Gastroesophageal sphincter (tissue), 3 donors: ENCODE measurements at regions not wholly inside any gene's neighbourhood (a gene's known extent, or its start where the extent isn't known, plus 50 kb on each side); places are given as distances from the start of the nearest gene placed in this dataset.
"Not testable (repeated sequence)": the region's sequence is repeated elsewhere in the genome, so short reads cannot be mapped to it uniquely, and the experiment has no call there.

Experiments
- CTCF ChIP-seq, 4 experiments: fragments of 200-600 bp in 2 of 4; fragments of 450-650 bp in 2 of 4; sonication (generic) in 1 of 4; IDR thresholded peaks; one replicate each; pipeline ENCODE4 v1.5.1; 2017 to 2019; ENCODE audit warnings: antibody characterized with exemption in 4 of 4, mild to moderate bottlenecking in 2 of 4, moderate library complexity in 2 of 4
- EP300 ChIP-seq: sonication (generic); formaldehyde crosslinking; IDR thresholded peaks from one replicate; pipeline ENCODE4 v1.6.1; 2017; ENCODE audit warnings: antibody characterized with exemption, mild to moderate bottlenecking
- POLR2A ChIP-seq, 2 donors: fragments of 450-650 bp; IDR thresholded peaks; one replicate each; pipeline ENCODE4 v1.6.1; 2017; ENCODE audit warnings: antibody characterized with exemption in 2 of 2, mild to moderate bottlenecking in 2 of 2, moderate library complexity in 1 of 2
- POLR2AphosphoS5 ChIP-seq: sonication (generic); formaldehyde crosslinking; IDR thresholded peaks from one replicate; pipeline ENCODE4 v1.6.1; 2017; ENCODE audit warnings: antibody characterized with exemption

- TF ChIP-seq CTCF (IDR thresholded peaks at IDR 0.05); POLR2AphosphoS5; POLR2A (IDR thresholded peaks at IDR 0.05); EP300: not testable (repeated sequence)
These were observed 77.5 kb upstream of the RUNX3 start for GRCh38 chr1:25007390-25008191.
